Activated CD4-positive, alpha-beta T cell treated with anti-CD3 and anti-CD28 coated beads, Interleukin-2, amount 10 ng/mL, durations not matched to agents 7 days and 5 days (primary cell): ENCODE measurements at regions not wholly inside any gene's neighbourhood (a gene's known extent, or its start where the extent isn't known, plus 50 kb on each side); places are given as distances from the start of the nearest gene placed in this dataset.

ENCODE experiments used
- CTCF ChIA-PET: fragments of 350-600 bp; sonication (Branson Sonifier 250); formaldehyde crosslinking; loops from one replicate; lab custom pipeline; 2021; ENCODE audit warnings: antibody characterized with exemption; lab: Charles Lee
- POLR2A ChIA-PET: fragments of 350-600 bp; sonication (Branson Sonifier 250); formaldehyde crosslinking; loops from one replicate; lab custom pipeline; 2021; ENCODE audit warnings: antibody characterized with exemption; lab: Charles Lee
- DNase-seq: peaks from one replicate; pipeline ENCODE4 v3.0.0-alpha.2; 2020
- H3K27ac Mint-ChIP-seq: one replicate; pipeline ENCODE4 v1.8.0; 2021; ENCODE audit warnings: mild to moderate bottlenecking, moderate library complexity, mixed read lengths
- H3K27me3 Mint-ChIP-seq: one replicate; pipeline ENCODE4 v1.8.0; 2021; ENCODE audit warnings: mixed read lengths
- H3K36me3 Mint-ChIP-seq: one replicate; pipeline ENCODE4 v1.8.0; 2021; ENCODE audit warnings: low read depth, mixed read lengths
- H3K4me1 Mint-ChIP-seq: one replicate; pipeline ENCODE4 v1.8.0; 2021; ENCODE audit warnings: mixed read lengths
- H3K4me3 Mint-ChIP-seq: one replicate; pipeline ENCODE4 v1.8.0; 2021; ENCODE audit warnings: mild to moderate bottlenecking, moderate library complexity, mixed read lengths
- H3K9me3 Mint-ChIP-seq: one replicate; pipeline ENCODE4 v1.8.0; 2021; ENCODE audit warnings: mixed read lengths

GRCh38 chr4:138899999-138900398 lies 115.6 kb upstream of the NOCT start:
- Mint-ChIP-seq H3K36me3 (no peaks in the 10 kb centered on the region), H3K9me3 (no peaks in the 10 kb centered on the region)

GRCh38 chr4:138898282-138898681 lies 117.3 kb upstream of the NOCT start:
- CTCF ChIA-PET = no interaction called here
- no peak for DNase-seq

More at GRCh38 chr4:138899999-138900398, 115.6 kb upstream of the NOCT start:
- Mint-ChIP-seq H3K4me1 (peaks cover 3% of the 10 kb centered on the region), H3K27ac (no peak overlapping the region), H3K4me3 (no peak overlapping the region), H3K27me3 (peaks cover 4% of the 10 kb centered on the region)
- POLR2A ChIA-PET = no interaction called here
- CTCF ChIA-PET = no interaction called here
- DNase-seq = no peak

GRCh38 chr4:138897811-138898226 lies 117.8 kb upstream of the NOCT start:
- Mint-ChIP-seq H3K27ac (no peak overlapping the region), H3K4me3 (no peak overlapping the region), H3K27me3 (peaks cover 8% of the 10 kb centered on the region), H3K9me3 (no peaks in the 10 kb centered on the region), H3K36me3 (no peaks in the 10 kb centered on the region), H3K4me1 (peaks cover 3% of the 10 kb centered on the region)
- ChIA-PET POLR2A (no interaction called here), CTCF (no interaction called here)
- DNase-seq = no peak

More at GRCh38 chr4:138898282-138898681, 117.3 kb upstream of the NOCT start:
- POLR2A ChIA-PET = no interaction called here
- H3K27me3 Mint-ChIP-seq = peaks cover 8% of the 10 kb centered on the region
- no peaks in the 10 kb centered on the region for H3K36me3 Mint-ChIP-seq
- H3K27ac Mint-ChIP-seq = no peak overlapping the region
- peaks cover 3% of the 10 kb centered on the region for H3K4me1 Mint-ChIP-seq
- H3K9me3 Mint-ChIP-seq = no peaks in the 10 kb centered on the region
- no peak overlapping the region for H3K4me3 Mint-ChIP-seq

GRCh38 chr4:138894709-138895108 lies 120.9 kb upstream of the NOCT start:
- peaks cover 9% of the 10 kb centered on the region for H3K27me3 Mint-ChIP-seq
- H3K36me3 Mint-ChIP-seq = no peaks in the 10 kb centered on the region
- H3K27ac Mint-ChIP-seq = no peak overlapping the region
- ChIA-PET POLR2A (no interaction called here), CTCF (no interaction called here)
- no peaks in the 10 kb centered on the region for H3K9me3 Mint-ChIP-seq
- peaks cover 3% of the 10 kb centered on the region for H3K4me1 Mint-ChIP-seq
- H3K4me3 Mint-ChIP-seq = no peak overlapping the region
- DNase-seq = no peak

- POLR2A ChIA-PET = no interaction called here
- no peak for DNase-seq
- peaks cover 3% of the 10 kb centered on the region for H3K4me1 Mint-ChIP-seq
These were observed 121.6 kb upstream of the NOCT start for GRCh38 chr4:138894011-138894410.

GRCh38 chr4:138892483-138893407 lies 122.8 kb upstream of the NOCT start:
- ChIA-PET CTCF (no interaction called here), POLR2A (no interaction called here)
- H3K27ac Mint-ChIP-seq = no peak overlapping the region
- H3K4me1 Mint-ChIP-seq = peaks cover 3% of the 10 kb centered on the region
- no peaks in the 10 kb centered on the region for H3K9me3 Mint-ChIP-seq
- DNase-seq = no peak
- H3K4me3 Mint-ChIP-seq = no peak overlapping the region
- peaks cover 13% of the 10 kb centered on the region for H3K27me3 Mint-ChIP-seq
- no peaks in the 10 kb centered on the region for H3K36me3 Mint-ChIP-seq

More at GRCh38 chr4:138894011-138894410, 121.6 kb upstream of the NOCT start:
- H3K4me3 Mint-ChIP-seq = no peak overlapping the region
- H3K27ac Mint-ChIP-seq = no peak overlapping the region
- peaks cover 12% of the 10 kb centered on the region for H3K27me3 Mint-ChIP-seq
- H3K9me3 Mint-ChIP-seq = no peaks in the 10 kb centered on the region
- no peaks in the 10 kb centered on the region for H3K36me3 Mint-ChIP-seq
- CTCF ChIA-PET = no interaction called here

GRCh38 chr4:138891631-138892031 lies 124.0 kb upstream of the NOCT start:
- no peak overlapping the region for H3K27ac Mint-ChIP-seq
- H3K4me1 Mint-ChIP-seq = no peaks in the 10 kb centered on the region
- no peaks in the 10 kb centered on the region for H3K9me3 Mint-ChIP-seq
- CTCF ChIA-PET = no interaction called here
- DNase-seq = no peak
- POLR2A ChIA-PET = no interaction called here
- no peaks in the 10 kb centered on the region for H3K36me3 Mint-ChIP-seq
- no peak overlapping the region for H3K4me3 Mint-ChIP-seq
- H3K27me3 Mint-ChIP-seq = peaks cover 10% of the 10 kb centered on the region

- Mint-ChIP-seq H3K4me3 (no peak overlapping the region), H3K9me3 (no peaks in the 10 kb centered on the region), H3K4me1 (no peaks in the 10 kb centered on the region), H3K27ac (no peak overlapping the region), H3K27me3 (peaks cover 10% of the 10 kb centered on the region), H3K36me3 (no peaks in the 10 kb centered on the region)
- ChIA-PET CTCF (no interaction called here), POLR2A (no interaction called here)
- DNase-seq = no peak
These were observed 124.5 kb upstream of the NOCT start for GRCh38 chr4:138890891-138891570.

GRCh38 chr4:138889216-138889615 lies 126.4 kb upstream of the NOCT start:
- CTCF ChIA-PET = interaction anchor here (1.2 kb wide), 2 partner anchors 10 to 18 kb away, joined by 3 to 4 read pairs; no protein-coding TSS in a partner anchor

GRCh38 chr4:138887741-138888140 lies 127.8 kb upstream of the NOCT start:
- no peaks in the 10 kb centered on the region for H3K36me3 Mint-ChIP-seq
- CTCF ChIA-PET = no interaction called here
- peaks cover 6% of the 10 kb centered on the region for H3K27me3 Mint-ChIP-seq
- no peak for DNase-seq
- POLR2A ChIA-PET = no interaction called here
- no peak overlapping the region for H3K27ac Mint-ChIP-seq
- no peak overlapping the region for H3K4me3 Mint-ChIP-seq
- no peaks in the 10 kb centered on the region for H3K9me3 Mint-ChIP-seq
- H3K4me1 Mint-ChIP-seq = no peaks in the 10 kb centered on the region

More at GRCh38 chr4:138889216-138889615, 126.4 kb upstream of the NOCT start:
- no peak overlapping the region for H3K27ac Mint-ChIP-seq
- peaks cover 10% of the 10 kb centered on the region for H3K27me3 Mint-ChIP-seq
- no peaks in the 10 kb centered on the region for H3K4me1 Mint-ChIP-seq
- H3K4me3 Mint-ChIP-seq = no peak overlapping the region
- H3K36me3 Mint-ChIP-seq = no peaks in the 10 kb centered on the region
- no peaks in the 10 kb centered on the region for H3K9me3 Mint-ChIP-seq
- DNase-seq = no peak
- POLR2A ChIA-PET = no interaction called here

GRCh38 chr4:138887341-138887740 lies 128.2 kb upstream of the NOCT start:
- ChIA-PET CTCF (no interaction called here), POLR2A (no interaction called here)
- Mint-ChIP-seq H3K4me3 (no peak overlapping the region), H3K36me3 (no peaks in the 10 kb centered on the region), H3K27me3 (peaks cover 4% of the 10 kb centered on the region), H3K4me1 (no peaks in the 10 kb centered on the region), H3K9me3 (no peaks in the 10 kb centered on the region), H3K27ac (no peak overlapping the region)
- DNase-seq = no peak

GRCh38 chr4:138879757-138880156 lies 135.8 kb upstream of the NOCT start:
- ChIA-PET POLR2A (no interaction called here), CTCF (no interaction called here)
- peaks cover 3% of the 10 kb centered on the region for H3K27me3 Mint-ChIP-seq

GRCh38 chr4:138875891-138876608 lies 139.5 kb upstream of the NOCT start:
- Mint-ChIP-seq H3K9me3 (no peaks in the 10 kb centered on the region), H3K27me3 (peaks cover 11% of the 10 kb centered on the region), H3K4me3 (no peak overlapping the region), H3K27ac (no peak overlapping the region), H3K36me3 (no peaks in the 10 kb centered on the region), H3K4me1 (no peaks in the 10 kb centered on the region)
- POLR2A ChIA-PET = no interaction called here
- DNase-seq = no peak
- CTCF ChIA-PET = no interaction called here

More at GRCh38 chr4:138879757-138880156, 135.8 kb upstream of the NOCT start:
- no peak for DNase-seq
- Mint-ChIP-seq H3K36me3 (no peaks in the 10 kb centered on the region), H3K27ac (no peak overlapping the region), H3K4me3 (no peak overlapping the region), H3K9me3 (no peaks in the 10 kb centered on the region), H3K4me1 (no peaks in the 10 kb centered on the region)
